Fibroblast of skin of right quadriceps (primary cell): ENCODE measurements at regions not wholly inside any gene's neighbourhood (a gene's known extent, or its start where the extent isn't known, plus 50 kb on each side); places are given as distances from the start of the nearest gene placed in this dataset.
A peak's percentile ranks its signal among the peaks of the same experiment; 100 is the strongest.

Experiments used
- DNase-seq: peaks from one replicate; pipeline ENCODE4 v3.0.0-alpha.2; 2013

- DNase-seq, result peak; percentile 4
Observed at GRCh38 chr18:25425024-25425423, 73.1 kb upstream of the ZNF521 start.

- DNase-seq, result no peak
Observed at GRCh38 chr18:25423760-25424159, 71.8 kb upstream of the ZNF521 start.

- no peak for DNase-seq
Observed at GRCh38 chr18:25423267-25423666, 71.3 kb upstream of the ZNF521 start.

GRCh38 chr18:25422230-25422629 lies 70.3 kb upstream of the ZNF521 start:
- peak; percentile 17 for DNase-seq

GRCh38 chr18:25420077-25420825 lies 68.3 kb upstream of the ZNF521 start:
- DNase-seq, result peak; percentile 58

- no peak for DNase-seq
Observed at GRCh38 chr18:25416374-25416773, 64.4 kb upstream of the ZNF521 start.

- DNase-seq, result no peak
Observed at GRCh38 chr18:25409971-25410370, 58.0 kb upstream of the ZNF521 start.

- DNase-seq, result no peak
Observed at GRCh38 chr18:25408293-25408692, 56.3 kb upstream of the ZNF521 start.
